Testis (tissue), 2 donors: ENCODE measurements at regions not wholly inside any gene's neighbourhood (a gene's known extent, or its start where the extent isn't known, plus 50 kb on each side); places are given as distances from the start of the nearest gene placed in this dataset.

Source experiments
- DNase-seq: peaks from one replicate; pipeline ENCODE4 v3.0.0-alpha.2; 2019
- H3K27ac ChIP-seq, 2 donors: fragments of 200-600 bp; sonication (generic); one replicate each; pipeline ENCODE4 v1.5.1; 2019
- H3K27me3 ChIP-seq: fragments of 200-600 bp; sonication (generic); one replicate; pipeline ENCODE4 v1.5.1; 2019
- H3K36me3 ChIP-seq: fragments of 200-600 bp; sonication (generic); one replicate; pipeline ENCODE4 v1.5.1; 2017; ENCODE audit warnings: low read depth; ENCODE audit errors: missing control alignments
- H3K4me1 ChIP-seq: fragments of 200-600 bp; sonication (generic); one replicate; pipeline ENCODE4 v1.5.1; 2019
- H3K4me3 ChIP-seq, 2 donors: fragments of 200-600 bp; sonication (generic); one replicate each; pipeline ENCODE4 v1.5.1; 2017 to 2019
- H3K9me3 ChIP-seq: fragments of 200-600 bp; sonication (generic); one replicate; pipeline ENCODE4 v1.5.1; 2017
- POLR2A ChIP-seq: fragments of 450-650 bp; IDR thresholded peaks from one replicate; pipeline ENCODE4 v1.6.1; 2017; ENCODE audit warnings: antibody characterized with exemption, mild to moderate bottlenecking, moderate library complexity
- WGBS, 2 donors: methylation state at CpG; one replicate each; pipeline ENCODE4 v1.1.5; 2018; 5-methylcytosine and 5-hydroxymethylcytosine counted together
- intact Hi-C: fragments of 100-400 bp; cut with DNase I; formaldehyde crosslinking; loops from one replicate; pipeline ENCODE4 v1.15.1; 2023; ENCODE audit warnings: low total_unique reads
- TF ChIP-seq, protein P1 (sequence below), 3 experiments: fragments of 450-650 bp in 2 of 3; fragments of 200-600 bp in 1 of 3; sonication (generic) in 1 of 3; IDR thresholded peaks; one replicate each; pipeline ENCODE4 v1.5.1; 2016 to 2019; ENCODE audit warnings: antibody characterized with exemption in 3 of 3, mild to moderate bottlenecking in 2 of 3, moderate library complexity in 1 of 3

DNA sequence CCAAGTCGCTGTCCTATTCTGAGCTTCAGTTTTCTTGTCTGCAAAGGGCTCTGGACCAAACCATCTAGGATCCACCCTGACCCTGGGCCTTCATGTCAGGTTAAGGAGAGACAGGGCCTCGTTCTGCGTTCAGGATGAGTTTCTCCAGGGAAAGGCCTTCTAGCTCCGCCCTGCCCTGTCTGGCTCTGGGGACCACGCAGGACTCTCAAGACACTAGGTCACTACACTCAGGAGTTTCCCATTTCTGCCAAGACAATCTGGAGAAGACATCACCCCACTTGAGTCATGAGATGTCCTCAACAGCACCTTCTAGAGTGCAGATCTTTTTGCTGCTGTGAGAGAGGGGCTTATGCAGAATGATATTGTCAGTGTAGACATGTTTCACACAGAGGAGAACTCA, 53.2 kb upstream of the KCNMB1 start:
- Histone ChIP-seq H3K27ac (no peak overlapping the region), H3K4me3 (no peak overlapping the region), H3K36me3 (no peaks in the 10 kb centered on the region), H3K27me3 (no peaks in the 10 kb centered on the region), H3K4me1 (peaks cover 8% of the 10 kb centered on the region), H3K9me3 (no peaks in the 10 kb centered on the region)
- whole genome bisulfite sequencing, 2 donors: 78 to 83% methylated on average over 5 of the region's 5 CpGs
- TF ChIP-seq, protein P1, sequence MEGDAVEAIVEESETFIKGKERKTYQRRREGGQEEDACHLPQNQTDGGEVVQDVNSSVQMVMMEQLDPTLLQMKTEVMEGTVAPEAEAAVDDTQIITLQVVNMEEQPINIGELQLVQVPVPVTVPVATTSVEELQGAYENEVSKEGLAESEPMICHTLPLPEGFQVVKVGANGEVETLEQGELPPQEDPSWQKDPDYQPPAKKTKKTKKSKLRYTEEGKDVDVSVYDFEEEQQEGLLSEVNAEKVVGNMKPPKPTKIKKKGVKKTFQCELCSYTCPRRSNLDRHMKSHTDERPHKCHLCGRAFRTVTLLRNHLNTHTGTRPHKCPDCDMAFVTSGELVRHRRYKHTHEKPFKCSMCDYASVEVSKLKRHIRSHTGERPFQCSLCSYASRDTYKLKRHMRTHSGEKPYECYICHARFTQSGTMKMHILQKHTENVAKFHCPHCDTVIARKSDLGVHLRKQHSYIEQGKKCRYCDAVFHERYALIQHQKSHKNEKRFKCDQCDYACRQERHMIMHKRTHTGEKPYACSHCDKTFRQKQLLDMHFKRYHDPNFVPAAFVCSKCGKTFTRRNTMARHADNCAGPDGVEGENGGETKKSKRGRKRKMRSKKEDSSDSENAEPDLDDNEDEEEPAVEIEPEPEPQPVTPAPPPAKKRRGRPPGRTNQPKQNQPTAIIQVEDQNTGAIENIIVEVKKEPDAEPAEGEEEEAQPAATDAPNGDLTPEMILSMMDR (IDR thresholded peaks at IDR 0.05): no peak
- TF ChIP-seq POLR2A: no peak
- no peak for DNase-seq
- intact Hi-C loops: no loop called here

DNA sequence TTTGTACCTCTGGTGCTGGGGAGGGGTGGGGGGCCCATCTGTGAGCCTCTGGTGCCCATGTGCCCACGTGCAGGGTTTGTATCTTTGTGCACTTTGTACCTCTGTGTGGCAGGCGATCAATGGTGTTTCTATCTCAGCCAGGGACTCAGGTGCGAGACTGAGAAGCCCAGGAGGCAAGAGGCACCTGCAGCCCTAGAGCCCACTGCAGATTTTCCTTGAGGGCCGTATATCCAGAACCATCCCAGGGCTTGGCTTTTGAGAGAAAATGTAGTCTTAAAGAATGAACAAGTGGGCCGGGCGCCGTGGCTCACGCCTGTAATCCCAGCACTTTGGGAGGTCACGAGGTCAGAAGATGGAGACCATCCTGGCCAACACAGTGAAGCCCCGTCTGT, 52.2 kb upstream of the KCNMB1 start:
- Histone ChIP-seq H3K4me1 (peaks cover 14% of the 10 kb centered on the region), H3K36me3 (no peaks in the 10 kb centered on the region), H3K27me3 (no peaks in the 10 kb centered on the region), H3K9me3 (no peaks in the 10 kb centered on the region), H3K4me3 (no peak overlapping the region), H3K27ac (no peak overlapping the region)
- intact Hi-C loops: no loop called here
- TF ChIP-seq POLR2A: no peak
- TF ChIP-seq, protein P1 (IDR thresholded peaks at IDR 0.05): no peak
- 95 to 100% methylated on average over 6 to 10 of the region's 10 CpGs for WGBS, 2 donors
- no peak for DNase-seq

DNA sequence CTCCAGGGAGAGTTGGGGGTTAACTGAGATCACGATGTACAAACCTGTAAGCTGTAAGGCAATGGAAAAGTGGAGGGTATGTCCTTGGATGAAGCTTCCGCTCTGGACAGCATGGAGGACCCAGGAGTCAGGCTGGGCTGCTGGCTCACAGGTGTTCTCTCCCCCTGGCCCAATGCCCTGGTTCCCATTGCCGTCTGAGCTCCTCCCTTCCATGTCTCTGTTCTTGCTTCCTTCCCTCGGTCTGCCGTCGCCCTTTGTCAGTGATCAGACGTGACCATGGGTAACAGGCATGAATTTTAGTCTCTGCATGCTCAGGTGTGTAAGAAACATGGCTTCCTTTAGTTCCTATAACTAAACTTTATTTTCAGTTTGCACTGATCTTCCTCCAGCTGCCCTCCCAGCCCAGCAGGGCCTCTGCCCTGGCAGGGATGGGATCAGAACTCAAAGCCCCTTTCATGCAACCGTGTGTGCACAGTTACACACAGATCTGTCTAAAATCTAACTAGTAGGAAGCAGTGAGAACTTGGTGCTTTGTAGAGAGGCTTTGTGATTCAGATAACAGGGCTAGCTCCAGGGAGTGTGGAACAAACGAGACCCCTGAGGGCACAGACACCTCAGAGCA, 51.7 kb upstream of the KCNMB1 start:
- DNase-seq: no peak
- intact Hi-C loops: no loop called here
- Histone ChIP-seq H3K27me3 (no peaks in the 10 kb centered on the region), H3K27ac (no peak overlapping the region), H3K9me3 (no peaks in the 10 kb centered on the region), H3K36me3 (no peaks in the 10 kb centered on the region), H3K4me3 (no peak overlapping the region), H3K4me1 (peaks cover 19% of the 10 kb centered on the region)
- TF ChIP-seq, protein P1 (IDR thresholded peaks at IDR 0.05): no peak
- no peak for TF ChIP-seq POLR2A
- whole genome bisulfite sequencing, 2 donors: 75 to 91% methylated on average over 8 to 9 of the region's 9 CpGs

DNA sequence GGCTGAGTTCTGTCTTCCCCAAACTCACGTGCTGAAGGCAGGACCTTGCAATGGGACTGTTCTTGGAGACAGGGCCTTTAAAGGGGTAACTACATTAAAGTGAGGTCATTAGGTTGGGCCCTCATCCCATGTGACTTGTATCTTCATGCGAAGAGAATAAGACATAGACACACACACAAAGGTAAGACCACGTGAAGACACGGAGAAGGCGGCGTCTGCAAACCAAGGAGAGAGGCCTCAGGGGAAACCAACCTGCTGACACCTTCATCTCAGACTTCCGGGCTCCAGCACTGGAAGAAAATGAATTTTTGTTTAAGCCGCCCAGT, 50.7 kb upstream of the KCNMB1 start:
- WGBS, 2 donors: 90 to 93% methylated on average over 8 of the region's 8 CpGs
- no peak for DNase-seq
- Histone ChIP-seq H3K27me3 (no peaks in the 10 kb centered on the region), H3K36me3 (no peaks in the 10 kb centered on the region), H3K4me1 (peaks cover 27% of the 10 kb centered on the region), H3K9me3 (no peaks in the 10 kb centered on the region), H3K4me3 (no peak overlapping the region), H3K27ac (no peak overlapping the region)
- intact Hi-C loops: loop anchor here (5.0 kb wide), 1 partner anchor 192 kb away; no protein-coding TSS in a partner anchor
- TF ChIP-seq POLR2A: no peak
- TF ChIP-seq, protein P1 (IDR thresholded peaks at IDR 0.05): no peak

DNA sequence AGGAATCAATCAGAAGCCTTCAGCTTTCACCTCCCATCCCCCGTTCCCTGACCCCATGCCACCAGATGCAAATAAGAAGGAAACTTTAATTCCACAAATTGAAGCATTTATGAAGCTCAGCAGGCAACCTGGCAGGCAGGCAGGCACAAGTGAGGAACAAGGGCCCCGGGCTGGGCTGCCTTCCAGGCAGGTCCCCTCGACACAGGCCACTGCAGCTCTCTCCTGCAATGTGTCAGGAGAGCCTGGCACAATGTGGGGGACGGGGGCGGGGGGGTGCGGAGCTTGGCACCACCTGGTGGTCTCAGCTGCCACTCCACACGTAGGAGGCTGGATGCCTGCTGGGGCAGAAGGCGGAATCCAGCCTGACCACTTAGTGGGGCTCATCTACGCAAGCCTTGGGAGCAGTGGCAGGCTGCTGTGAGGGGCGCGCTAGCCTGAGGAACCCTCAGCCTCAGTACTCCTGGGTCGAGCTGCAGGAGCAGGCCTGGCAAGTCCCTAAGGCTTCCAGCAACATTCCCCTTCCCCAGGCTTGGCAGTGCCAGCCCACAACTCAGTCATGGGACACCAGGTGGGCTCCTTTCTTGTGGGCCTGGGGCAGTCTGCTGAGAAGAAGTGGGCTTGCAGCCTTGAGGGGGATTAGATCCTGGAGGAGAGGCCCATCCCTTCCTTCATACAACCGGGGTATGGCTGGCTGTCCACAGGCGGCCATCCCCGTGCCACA, 50.2 kb upstream of the KCNMB1 start:
- 70 to 84% methylated on average over 11 to 15 of the region's 15 CpGs for WGBS, 2 donors
- DNase-seq: no peak

More for the DNA sequence above, 50.2 kb upstream of the KCNMB1 start:
- Histone ChIP-seq H3K9me3 (no peaks in the 10 kb centered on the region), H3K4me1 (peaks cover 27% of the 10 kb centered on the region), H3K27me3 (no peaks in the 10 kb centered on the region), H3K4me3 (no peak overlapping the region), H3K36me3 (no peaks in the 10 kb centered on the region), H3K27ac (no peak overlapping the region)
- TF ChIP-seq, protein P1 (IDR thresholded peaks at IDR 0.05): no peak
- no peak for TF ChIP-seq POLR2A
- intact Hi-C loops: loop anchor here (5.0 kb wide), 1 partner anchor 193 kb away; no protein-coding TSS in a partner anchor
